Esophagus squamous epithelium (tissue), 5 donors: ENCODE measurements at regions not wholly inside any gene's neighbourhood (a gene's known extent, or its start where the extent isn't known, plus 50 kb on each side); places are given as distances from the start of the nearest gene placed in this dataset.

Source experiments
- DNase-seq: peaks from one replicate; lab custom pipeline; 2025; lab: John Stamatoyannopoulos, UW
- H3K27ac ChIP-seq, 4 donors: fragments of 200-600 bp; sonication (generic); one replicate each; pipeline ENCODE4 v1.5.1; 2016 to 2019; ENCODE audit warnings: mild to moderate bottlenecking in 1 of 4
- H3K27me3 ChIP-seq, 4 donors: fragments of 200-600 bp; sonication (generic); 1 replicate in 3 of 4; 2 replicates in 1 of 4; pipeline versions ENCODE4 v1.5.1 to v1.6.0; 2017 to 2021; ENCODE audit warnings: antibody characterized with exemption in 1 of 4
- H3K36me3 ChIP-seq, 3 donors: fragments of 200-600 bp; sonication (generic); one replicate each; pipeline ENCODE4 v1.5.1; 2016 to 2019
- H3K4me1 ChIP-seq, 3 donors: fragments of 200-600 bp; sonication (generic); one replicate each; pipeline ENCODE4 v1.5.1; 2017 to 2019
- H3K4me3 ChIP-seq, 4 donors: fragments of 200-600 bp; sonication (generic); 1 replicate in 3 of 4; 2 replicates in 1 of 4; pipeline ENCODE4 v1.5.1; 2016 to 2019; ENCODE audit warnings: mild to moderate bottlenecking in 2 of 4, moderate library complexity in 1 of 4
- H3K9me3 ChIP-seq, 3 donors: fragments of 200-600 bp; sonication (generic); one replicate each; pipeline ENCODE4 v1.5.1; 2016 to 2019
- CTCF ChIP-seq, 6 experiments: fragments of 450-650 bp in 4 of 6; fragments of 200-600 bp in 2 of 6; sonication (generic) in 2 of 6; IDR thresholded peaks; one replicate each; pipeline ENCODE4 v1.5.1; 2016 to 2019; ENCODE audit warnings: antibody characterized with exemption in 6 of 6, mild to moderate bottlenecking in 4 of 6, moderate library complexity in 4 of 6
- POLR2A ChIP-seq, 4 donors: fragments of 450-650 bp; IDR thresholded peaks; one replicate each; pipeline ENCODE4 v1.6.1; 2017; ENCODE audit warnings: antibody characterized with exemption in 4 of 4, mild to moderate bottlenecking in 4 of 4, moderate library complexity in 3 of 4
- WGBS, 2 donors: methylation state at CpG; one replicate each; pipeline ENCODE4 v1.1.5; 2018; 5-methylcytosine and 5-hydroxymethylcytosine counted together
- intact Hi-C: fragments of 100-400 bp; cut with DNase I; formaldehyde crosslinking; loops from one replicate; pipeline ENCODE4 v1.15.0; 2022
- donor health status: DM: yes; HTN: yes; CAD: no.

- Histone ChIP-seq H3K27me3 (no peaks in the 10 kb centered on the region), H3K27ac (no peak overlapping the region), H3K36me3 (no peaks in the 10 kb centered on the region), H3K4me1 (no peaks in the 10 kb centered on the region), H3K9me3 (peaks cover 0 to 12% (median 10%) of the 10 kb centered on the region in 3 donors), H3K4me3 (no peak overlapping the region)
- intact Hi-C loops: no loop called here
- TF ChIP-seq POLR2A (IDR thresholded peaks at IDR 0.05) (no peak), CTCF (IDR thresholded peaks at IDR 0.05) (no peak)
- DNase-seq: no peak
Observed at GRCh38 chr5:8491254-8491653, 622.3 kb downstream of the MTRR start.

- no peak overlapping the region for H3K4me3 ChIP-seq
- H3K9me3 ChIP-seq: peaks cover 0 to 12% (median 10%) of the 10 kb centered on the region in 3 donors
- no peak overlapping the region for H3K27ac ChIP-seq
- DNase-seq: no peak
- no peaks in the 10 kb centered on the region for H3K4me1 ChIP-seq
- no peaks in the 10 kb centered on the region for H3K36me3 ChIP-seq
- TF ChIP-seq CTCF (IDR thresholded peaks at IDR 0.05) (no peak), POLR2A (IDR thresholded peaks at IDR 0.05) (no peak)
- intact Hi-C loops: no loop called here
- H3K27me3 ChIP-seq: no peaks in the 10 kb centered on the region
Observed at GRCh38 chr5:8493176-8493575, 624.2 kb downstream of the MTRR start.

DNA sequence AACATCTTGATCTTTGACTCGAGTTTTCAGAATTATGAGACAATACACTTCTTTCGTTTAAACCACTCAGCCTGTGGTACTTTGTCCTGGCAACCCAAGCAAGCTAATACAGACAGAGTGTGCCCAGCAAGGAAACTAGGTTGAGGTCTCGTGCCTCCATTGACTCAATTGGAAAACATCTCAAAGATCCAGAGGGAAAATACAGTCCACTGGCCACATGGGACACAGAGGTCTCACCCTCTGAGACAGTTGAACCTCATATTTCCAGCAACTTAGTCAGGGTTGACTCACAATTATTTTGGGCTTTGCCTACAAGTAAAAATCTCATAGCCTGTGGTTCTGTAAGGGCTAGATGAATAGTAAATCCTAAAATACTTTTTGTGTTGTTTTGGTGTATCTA is 631.5 kb downstream of the MTRR start:
- H3K36me3 ChIP-seq: no peaks in the 10 kb centered on the region
- H3K9me3 ChIP-seq: no peaks in the 10 kb centered on the region
- H3K4me3 ChIP-seq: no peak overlapping the region
- TF ChIP-seq POLR2A (IDR thresholded peaks at IDR 0.05) (no peak), CTCF (IDR thresholded peaks at IDR 0.05) (no peak)
- H3K27ac ChIP-seq: no peak overlapping the region
- no peaks in the 10 kb centered on the region for H3K27me3 ChIP-seq
- intact Hi-C loops: no loop called here
- H3K4me1 ChIP-seq: no peaks in the 10 kb centered on the region
- WGBS, 2 donors: 41 to 46% methylated on average over 3 of the region's 3 CpGs
- no peak for DNase-seq

DNA sequence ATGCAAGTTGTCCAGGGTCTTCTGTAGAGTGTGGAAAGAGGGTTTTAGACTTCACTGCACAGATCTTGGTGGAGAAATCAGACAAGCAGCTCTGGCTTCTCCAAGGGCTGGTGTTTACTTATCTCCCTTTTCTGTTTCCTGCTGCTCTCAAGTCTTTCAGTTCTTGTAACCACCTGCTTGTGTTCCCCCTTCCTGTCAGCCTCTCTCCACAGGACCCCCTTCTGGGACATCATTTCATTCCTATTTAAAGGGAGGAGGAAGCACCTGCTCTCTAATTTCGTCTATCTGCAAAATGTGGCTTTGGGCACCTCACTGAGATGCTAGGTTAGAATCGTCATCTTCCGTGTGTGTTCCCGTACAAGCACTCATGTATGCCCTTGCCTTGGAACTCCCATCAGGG is 636.2 kb downstream of the MTRR start:
- TF ChIP-seq POLR2A (IDR thresholded peaks at IDR 0.05): no peak
- TF ChIP-seq CTCF (IDR thresholded peaks at IDR 0.05): no peak
- H3K9me3 ChIP-seq: no peaks in the 10 kb centered on the region
- no peak overlapping the region for H3K27ac ChIP-seq
- intact Hi-C loops: no loop called here
- DNase-seq: no peak
- H3K4me1 ChIP-seq: no peaks in the 10 kb centered on the region
- H3K4me3 ChIP-seq: no peak overlapping the region
- H3K36me3 ChIP-seq: no peaks in the 10 kb centered on the region
- no peaks in the 10 kb centered on the region for H3K27me3 ChIP-seq
- 53 to 62% methylated on average over 4 of the region's 4 CpGs for WGBS, 2 donors

- H3K36me3 ChIP-seq: no peaks in the 10 kb centered on the region
- DNase-seq: no peak
- no peaks in the 10 kb centered on the region for H3K27me3 ChIP-seq
- intact Hi-C loops: no loop called here
- no peak overlapping the region for H3K4me3 ChIP-seq
- no peaks in the 10 kb centered on the region for H3K9me3 ChIP-seq
- no peaks in the 10 kb centered on the region for H3K4me1 ChIP-seq
- no peak overlapping the region for H3K27ac ChIP-seq
- TF ChIP-seq CTCF (IDR thresholded peaks at IDR 0.05) (no peak), POLR2A (IDR thresholded peaks at IDR 0.05) (no peak)
Observed at GRCh38 chr5:8508231-8508630, 639.3 kb downstream of the MTRR start.
